CD4-positive, alpha-beta memory T cell (primary cell): ENCODE measurements at regions not wholly inside any gene's neighbourhood (a gene's known extent, or its start where the extent isn't known, plus 50 kb on each side); places are given as distances from the start of the nearest gene placed in this dataset.

Experiments
- CTCF ChIA-PET: fragments of 350-600 bp; sonication (Branson Sonifier 250); formaldehyde crosslinking; loops from one replicate; lab custom pipeline; 2021; ENCODE audit warnings: inconsistent platforms; ENCODE audit not compliant: partially characterized antibody; lab: Charles Lee
- POLR2A ChIA-PET: fragments of 350-600 bp; sonication (Branson Sonifier 250); formaldehyde crosslinking; loops from one replicate; lab custom pipeline; 2021; ENCODE audit not compliant: partially characterized antibody; lab: Charles Lee
- DNase-seq, 5 donors: peaks; one replicate each; pipeline versions ENCODE4 v3.0.0 to v3.0.0-alpha.2; 2020 to 2022; ENCODE audit warnings: mixed read lengths in 1 of 5
- H3K27ac ChIP-seq: one replicate; pipeline ENCODE4 v1.7.0; 2013; ENCODE audit warnings: low read depth, low read length
- H3K27me3 ChIP-seq: 2 replicates; pipeline ENCODE4 v1.7.0; 2013; ENCODE audit warnings: mild to moderate bottlenecking, low read length, moderate library complexity; ENCODE audit not compliant: insufficient read depth
- H3K36me3 ChIP-seq: 2 replicates; pipeline ENCODE4 v1.7.0; 2013; ENCODE audit warnings: mild to moderate bottlenecking, low read length, moderate library complexity; ENCODE audit not compliant: insufficient read depth
- H3K4me1 ChIP-seq: 2 replicates; pipeline ENCODE4 v1.7.0; 2013; ENCODE audit warnings: mild to moderate bottlenecking, low read length, moderate library complexity; ENCODE audit not compliant: insufficient read depth
- H3K4me3 ChIP-seq, 2 donors: one replicate each; pipeline ENCODE4 v1.7.0; 2013; ENCODE audit warnings: low read length in 2 of 2, mild to moderate bottlenecking in 1 of 2
- H3K9me3 ChIP-seq, 2 donors: one replicate each; pipeline ENCODE4 v1.7.0; 2013; ENCODE audit warnings: low read length in 2 of 2, control low read depth in 1 of 2; ENCODE audit not compliant: control insufficient read depth in 1 of 2
- H3K27ac Mint-ChIP-seq, 7 donors: one replicate each; pipeline ENCODE4 v1.8.0; 2020 to 2021; ENCODE audit warnings: mixed read lengths in 7 of 7, mild to moderate bottlenecking in 6 of 7, inconsistent platforms in 3 of 7, moderate library complexity in 3 of 7
- H3K27me3 Mint-ChIP-seq, 2 donors: one replicate each; pipeline ENCODE4 v1.8.0; 2020 to 2021; ENCODE audit warnings: mixed read lengths in 2 of 2
- H3K36me3 Mint-ChIP-seq, 2 donors: one replicate each; pipeline ENCODE4 v1.8.0; 2020 to 2021; ENCODE audit warnings: mixed read lengths in 2 of 2, inconsistent platforms in 1 of 2, mild to moderate bottlenecking in 1 of 2
- H3K4me1 Mint-ChIP-seq, 4 donors: one replicate each; pipeline ENCODE4 v1.8.0; 2020 to 2021; ENCODE audit warnings: mixed read lengths in 4 of 4, mild to moderate bottlenecking in 1 of 4
- H3K4me3 Mint-ChIP-seq, 8 donors: one replicate each; pipeline ENCODE4 v1.8.0; 2020 to 2021; ENCODE audit warnings: mixed read lengths in 8 of 8, mild to moderate bottlenecking in 7 of 8, moderate library complexity in 6 of 8, inconsistent platforms in 3 of 8
- H3K9me3 Mint-ChIP-seq, 8 donors: one replicate each; pipeline ENCODE4 v1.8.0; 2020 to 2021; ENCODE audit warnings: mixed read lengths in 8 of 8, mild to moderate bottlenecking in 5 of 8, inconsistent platforms in 3 of 8, moderate library complexity in 1 of 8
- intact Hi-C: fragments of 100-400 bp; cut with micrococcal nuclease; formaldehyde crosslinking; loops from one replicate; pipeline ENCODE4 v1.15.1; 2023

GRCh38 chr10:33733058-33733457, 398.6 kb upstream of the NRP1 start:
- Histone ChIP-seq H3K36me3 (no peaks in the 10 kb centered on the region), H3K4me3 (no peak overlapping the region), H3K9me3 (no peaks in the 10 kb centered on the region), H3K27ac (no peak overlapping the region), H3K27me3 (no peaks in the 10 kb centered on the region), H3K4me1 (no peaks in the 10 kb centered on the region)
- Mint-ChIP-seq H3K4me3 (no peak overlapping the region), H3K9me3 (peaks cover 0 to 10% (median 4%) of the 10 kb centered on the region in 8 donors), H3K4me1 (peaks cover 0 to 3% (median 0%) of the 10 kb centered on the region in 4 donors), H3K27ac (no peak overlapping the region), H3K27me3 (peaks cover 2 to 16% of the 10 kb centered on the region in 2 donors), H3K36me3 (no peaks in the 10 kb centered on the region)
- CTCF ChIA-PET, result interaction anchor here (0.6 kb wide), 1 partner anchor 419 kb away, joined by 3 read pairs; no protein-coding TSS in a partner anchor
- no peak for DNase-seq
- intact Hi-C loops, result no loop called here
- POLR2A ChIA-PET, result no interaction called here

- no peaks in the 10 kb centered on the region for H3K9me3 ChIP-seq
- H3K27ac ChIP-seq, result no peak overlapping the region
- CTCF ChIA-PET, result no interaction called here
- H3K9me3 Mint-ChIP-seq, result peaks cover 0 to 6% (median 1%) of the 10 kb centered on the region in 8 donors
- no peaks in the 10 kb centered on the region for H3K36me3 ChIP-seq
- H3K36me3 Mint-ChIP-seq, result no peaks in the 10 kb centered on the region
- peaks cover 2 to 16% of the 10 kb centered on the region in 2 donors for H3K27me3 Mint-ChIP-seq
- no peaks in the 10 kb centered on the region for H3K4me1 ChIP-seq
- intact Hi-C loops, result no loop called here
- POLR2A ChIA-PET, result no interaction called here
- no peaks in the 10 kb centered on the region for H3K27me3 ChIP-seq
- H3K27ac Mint-ChIP-seq, result no peak overlapping the region
- H3K4me1 Mint-ChIP-seq, result peaks cover 0 to 3% (median 0%) of the 10 kb centered on the region in 4 donors
- H3K4me3 ChIP-seq, result no peak overlapping the region
- no peak for DNase-seq
- no peak overlapping the region for H3K4me3 Mint-ChIP-seq
Measured at GRCh38 chr10:33732161-33732680, 397.8 kb upstream of the NRP1 start.

GRCh38 chr10:33731322-33731721, 396.9 kb upstream of the NRP1 start:
- Histone ChIP-seq H3K27me3 (no peaks in the 10 kb centered on the region), H3K4me1 (no peaks in the 10 kb centered on the region), H3K9me3 (no peaks in the 10 kb centered on the region), H3K36me3 (no peaks in the 10 kb centered on the region), H3K27ac (no peak overlapping the region), H3K4me3 (no peak overlapping the region)
- H3K27ac Mint-ChIP-seq, result no peak overlapping the region
- H3K36me3 Mint-ChIP-seq, result no peaks in the 10 kb centered on the region
- no peak for DNase-seq
- no peak overlapping the region for H3K4me3 Mint-ChIP-seq
- peaks cover 4 to 16% of the 10 kb centered on the region in 2 donors for H3K27me3 Mint-ChIP-seq
- CTCF ChIA-PET, result no interaction called here
- peaks cover 0 to 3% (median 0%) of the 10 kb centered on the region in 4 donors for H3K4me1 Mint-ChIP-seq
- intact Hi-C loops, result no loop called here
- peaks cover 0 to 6% (median 1%) of the 10 kb centered on the region in 8 donors for H3K9me3 Mint-ChIP-seq
- POLR2A ChIA-PET, result no interaction called here

GRCh38 chr10:33725430-33725829, 391.0 kb upstream of the NRP1 start:
- intact Hi-C loops, result no loop called here
- Mint-ChIP-seq H3K9me3 (peaks cover 0 to 8% (median 0%) of the 10 kb centered on the region in 8 donors), H3K4me3 (no peak overlapping the region), H3K36me3 (no peaks in the 10 kb centered on the region), H3K4me1 (no peaks in the 10 kb centered on the region), H3K27ac (no peak overlapping the region), H3K27me3 (peaks cover 6 to 11% of the 10 kb centered on the region in 2 donors)
- H3K9me3 ChIP-seq, result no peaks in the 10 kb centered on the region
- H3K4me1 ChIP-seq, result no peaks in the 10 kb centered on the region
- H3K27ac ChIP-seq, result no peak overlapping the region
- H3K36me3 ChIP-seq, result no peaks in the 10 kb centered on the region
- ChIA-PET POLR2A (no interaction called here), CTCF (no interaction called here)
- H3K4me3 ChIP-seq, result no peak overlapping the region
- no peaks in the 10 kb centered on the region for H3K27me3 ChIP-seq
- no peak for DNase-seq

GRCh38 chr10:33723181-33723580, 388.7 kb upstream of the NRP1 start:
- ChIA-PET POLR2A (interaction anchor here (0.5 kb wide), 1 partner anchor 410 kb away, joined by 4 read pairs; no protein-coding TSS in a partner anchor), CTCF (no interaction called here)
- H3K27ac ChIP-seq, result no peak overlapping the region
- H3K36me3 Mint-ChIP-seq, result no peaks in the 10 kb centered on the region
- no peak for DNase-seq
- no peak overlapping the region for H3K4me3 ChIP-seq
- no peaks in the 10 kb centered on the region for H3K9me3 ChIP-seq
- H3K4me1 Mint-ChIP-seq, result peaks cover 0 to 2% (median 0%) of the 10 kb centered on the region in 4 donors
- H3K27me3 ChIP-seq, result no peaks in the 10 kb centered on the region
- peaks cover 4 to 6% of the 10 kb centered on the region in 2 donors for H3K27me3 Mint-ChIP-seq
- peaks cover 0 to 3% (median 0%) of the 10 kb centered on the region in 8 donors for H3K9me3 Mint-ChIP-seq
- no peaks in the 10 kb centered on the region for H3K4me1 ChIP-seq
- intact Hi-C loops, result no loop called here
- H3K27ac Mint-ChIP-seq, result no peak overlapping the region
- H3K36me3 ChIP-seq, result no peaks in the 10 kb centered on the region
- no peak overlapping the region for H3K4me3 Mint-ChIP-seq

GRCh38 chr10:33722067-33722466, 387.6 kb upstream of the NRP1 start:
- H3K9me3 ChIP-seq, result no peaks in the 10 kb centered on the region
- Mint-ChIP-seq H3K27me3 (peaks cover 5 to 6% of the 10 kb centered on the region in 2 donors), H3K27ac (no peak overlapping the region), H3K4me1 (peaks cover 0 to 2% (median 0%) of the 10 kb centered on the region in 4 donors), H3K9me3 (peaks cover 0 to 3% (median 0%) of the 10 kb centered on the region in 8 donors), H3K4me3 (no peak overlapping the region), H3K36me3 (no peaks in the 10 kb centered on the region)
- no peaks in the 10 kb centered on the region for H3K27me3 ChIP-seq
- DNase-seq, result no peak
- CTCF ChIA-PET, result no interaction called here
- POLR2A ChIA-PET, result no interaction called here
- no peak overlapping the region for H3K27ac ChIP-seq
- no peak overlapping the region for H3K4me3 ChIP-seq
- intact Hi-C loops, result no loop called here
- H3K4me1 ChIP-seq, result no peaks in the 10 kb centered on the region
- no peaks in the 10 kb centered on the region for H3K36me3 ChIP-seq

- peaks cover 0 to 3% (median 0%) of the 10 kb centered on the region in 8 donors for H3K9me3 Mint-ChIP-seq
- no peak for DNase-seq
- no peaks in the 10 kb centered on the region for H3K36me3 Mint-ChIP-seq
- H3K4me1 Mint-ChIP-seq, result peaks cover 0 to 2% (median 0%) of the 10 kb centered on the region in 4 donors
- H3K9me3 ChIP-seq, result no peaks in the 10 kb centered on the region
- no peak overlapping the region for H3K4me3 ChIP-seq
- CTCF ChIA-PET, result no interaction called here
- H3K36me3 ChIP-seq, result no peaks in the 10 kb centered on the region
- no peak overlapping the region for H3K27ac Mint-ChIP-seq
- H3K27ac ChIP-seq, result no peak overlapping the region
- intact Hi-C loops, result no loop called here
- no peaks in the 10 kb centered on the region for H3K27me3 ChIP-seq
- no peaks in the 10 kb centered on the region for H3K4me1 ChIP-seq
- H3K27me3 Mint-ChIP-seq, result peaks cover 3 to 4% of the 10 kb centered on the region in 2 donors
- POLR2A ChIA-PET, result no interaction called here
- no peak overlapping the region for H3K4me3 Mint-ChIP-seq
Measured at GRCh38 chr10:33721509-33721908, 387.0 kb upstream of the NRP1 start.
